ENCODE measurements at regions not wholly inside any gene's neighbourhood (a gene's known extent, or its start where the extent isn't known, plus 50 kb on each side); places are given as distances from the start of the nearest gene placed in this dataset.
A peak's percentile ranks its signal among the peaks of the same experiment; 100 is the strongest.

- no peak for DNase-seq (ENCODE audit: low read depth)
- no peaks in the 10 kb centered on the region for H3K36me3 ChIP-seq (ENCODE audit: control insufficient read depth, insufficient read depth, low read length)
- ChIA-PET CTCF (no interaction called here), POLR2A (no interaction called here)
- H3K4me3 ChIP-seq (ENCODE audit: low read depth, low read length), result no peak overlapping the region
- no peaks in the 10 kb centered on the region for H3K27me3 ChIP-seq (ENCODE audit: control insufficient read depth, insufficient read depth, low read length)
- no peak for TF ChIP-seq CTCF (IDR thresholded peaks at IDR 0.05; ENCODE audit: insufficient read depth, low read depth, low read length)
Measured at GRCh38 chr10:4347397-4347796, 478.6 kb upstream of the AKR1E2 start.

GRCh38 chr10:4345877-4346646 lies 479.9 kb upstream of the AKR1E2 start:
- no peaks in the 10 kb centered on the region for H3K27me3 ChIP-seq (ENCODE audit: control insufficient read depth, insufficient read depth, low read length)
- H3K4me3 ChIP-seq (ENCODE audit: low read depth, low read length), result no peak overlapping the region
- H3K36me3 ChIP-seq (ENCODE audit: control insufficient read depth, insufficient read depth, low read length), result no peaks in the 10 kb centered on the region
- CTCF ChIA-PET, result no interaction called here
- no peak for DNase-seq (ENCODE audit: low read depth)
- POLR2A ChIA-PET, result no interaction called here
- no peak for TF ChIP-seq CTCF (IDR thresholded peaks at IDR 0.05; ENCODE audit: insufficient read depth, low read depth, low read length)

- no peaks in the 10 kb centered on the region for H3K36me3 ChIP-seq (ENCODE audit: control insufficient read depth, insufficient read depth, low read length)
- ChIA-PET POLR2A (interaction anchor here (0.5 to 1.1 kb wide), 7 partner anchors 19 to 1466 kb away, joined by 3 to 15 read pairs (median 3); partner anchors contain the start of gene KLF6), CTCF (interaction anchor here (1.1 to 2.2 kb wide), 7 partner anchors 9 to 1147 kb away, joined by 3 to 4 read pairs (median 4); no protein-coding TSS in a partner anchor)
- peak; percentile 100 for DNase-seq (ENCODE audit: low read depth)
- peak; percentile 33; the same call in 1 of the 2 replicates for TF ChIP-seq CTCF (IDR thresholded peaks at IDR 0.05; ENCODE audit: insufficient read depth, low read depth, low read length)
- no peak overlapping the region for H3K4me3 ChIP-seq (ENCODE audit: low read depth, low read length)
- H3K27me3 ChIP-seq (ENCODE audit: control insufficient read depth, insufficient read depth, low read length), result no peaks in the 10 kb centered on the region
Measured at GRCh38 chr10:4344492-4344994, 481.5 kb upstream of the AKR1E2 start.

GRCh38 chr10:4343873-4344272 lies 482.1 kb upstream of the AKR1E2 start:
- Histone ChIP-seq H3K4me3 (ENCODE audit: low read depth, low read length) (no peak overlapping the region), H3K27me3 (ENCODE audit: control insufficient read depth, insufficient read depth, low read length) (no peaks in the 10 kb centered on the region), H3K36me3 (ENCODE audit: control insufficient read depth, insufficient read depth, low read length) (no peaks in the 10 kb centered on the region)
- DNase-seq (ENCODE audit: low read depth), result no peak
- ChIA-PET CTCF (interaction anchor here (1.1 to 2.2 kb wide), 7 partner anchors 9 to 1146 kb away, joined by 3 to 4 read pairs (median 4); no protein-coding TSS in a partner anchor), POLR2A (interaction anchor here (0.7 to 1.1 kb wide), 3 partner anchors 559 to 1078 kb away, joined by 3 read pairs; partner anchors contain the start of gene KLF6)
- no peak for TF ChIP-seq CTCF (IDR thresholded peaks at IDR 0.05; ENCODE audit: insufficient read depth, low read depth, low read length)

GRCh38 chr10:4343091-4343490 lies 482.9 kb upstream of the AKR1E2 start:
- no peak for TF ChIP-seq CTCF (IDR thresholded peaks at IDR 0.05; ENCODE audit: insufficient read depth, low read depth, low read length)
- H3K27me3 ChIP-seq (ENCODE audit: control insufficient read depth, insufficient read depth, low read length), result no peaks in the 10 kb centered on the region
- ChIA-PET CTCF (interaction anchor here (1.5 to 2.2 kb wide), 4 partner anchors 8 to 1146 kb away, joined by 4 read pairs; no protein-coding TSS in a partner anchor), POLR2A (interaction anchor here (0.6 kb wide), 1 partner anchor 75 kb away, joined by 6 read pairs; no protein-coding TSS in a partner anchor)
- no peak for DNase-seq (ENCODE audit: low read depth)
- H3K36me3 ChIP-seq (ENCODE audit: control insufficient read depth, insufficient read depth, low read length), result no peaks in the 10 kb centered on the region
- no peak overlapping the region for H3K4me3 ChIP-seq (ENCODE audit: low read depth, low read length)
